Kidney epithelial cell (primary cell): ENCODE measurements at regions not wholly inside any gene's neighbourhood (a gene's known extent, or its start where the extent isn't known, plus 50 kb on each side); places are given as distances from the start of the nearest gene placed in this dataset.
"Not testable (repeated sequence)": the region's sequence is repeated elsewhere in the genome, so short reads cannot be mapped to it uniquely, and the experiment has no call there.

ENCODE experiments used
- DNase-seq: peaks from one replicate; pipeline ENCODE4 v3.0.0-alpha.2; 2010; ENCODE audit warnings: low read depth
- H3K27me3 ChIP-seq: 2 replicates; pipeline ENCODE4 v1.6.0; 2011; ENCODE audit warnings: low read length; ENCODE audit not compliant: control insufficient read depth, insufficient read depth
- H3K36me3 ChIP-seq: 2 replicates; pipeline ENCODE4 v1.5.1; 2011; ENCODE audit warnings: low read length; ENCODE audit not compliant: control insufficient read depth, insufficient read depth
- H3K4me3 ChIP-seq: 2 replicates; pipeline ENCODE4 v1.5.1; 2011; ENCODE audit warnings: low read depth, mild to moderate bottlenecking, control low read depth, low read length
- TF ChIP-seq, protein P1 (sequence below): IDR thresholded peaks from 2 replicates; pipeline ENCODE4 v1.5.1; 2011; ENCODE audit warnings: mild to moderate bottlenecking, moderate library complexity, low read length, control low read depth, inconsistent platforms; ENCODE audit not compliant: insufficient read depth, poor library complexity, severe bottlenecking

GRCh38 chr16:63774302-63774701 lies 1347.6 kb downstream of the CDH11 start:
- Histone ChIP-seq H3K27me3 (no peaks in the 10 kb centered on the region), H3K4me3 (no peak overlapping the region), H3K36me3 (no peaks in the 10 kb centered on the region)
- TF ChIP-seq, protein P1, sequence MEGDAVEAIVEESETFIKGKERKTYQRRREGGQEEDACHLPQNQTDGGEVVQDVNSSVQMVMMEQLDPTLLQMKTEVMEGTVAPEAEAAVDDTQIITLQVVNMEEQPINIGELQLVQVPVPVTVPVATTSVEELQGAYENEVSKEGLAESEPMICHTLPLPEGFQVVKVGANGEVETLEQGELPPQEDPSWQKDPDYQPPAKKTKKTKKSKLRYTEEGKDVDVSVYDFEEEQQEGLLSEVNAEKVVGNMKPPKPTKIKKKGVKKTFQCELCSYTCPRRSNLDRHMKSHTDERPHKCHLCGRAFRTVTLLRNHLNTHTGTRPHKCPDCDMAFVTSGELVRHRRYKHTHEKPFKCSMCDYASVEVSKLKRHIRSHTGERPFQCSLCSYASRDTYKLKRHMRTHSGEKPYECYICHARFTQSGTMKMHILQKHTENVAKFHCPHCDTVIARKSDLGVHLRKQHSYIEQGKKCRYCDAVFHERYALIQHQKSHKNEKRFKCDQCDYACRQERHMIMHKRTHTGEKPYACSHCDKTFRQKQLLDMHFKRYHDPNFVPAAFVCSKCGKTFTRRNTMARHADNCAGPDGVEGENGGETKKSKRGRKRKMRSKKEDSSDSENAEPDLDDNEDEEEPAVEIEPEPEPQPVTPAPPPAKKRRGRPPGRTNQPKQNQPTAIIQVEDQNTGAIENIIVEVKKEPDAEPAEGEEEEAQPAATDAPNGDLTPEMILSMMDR: no peak
- DNase-seq: no peak

DNA sequence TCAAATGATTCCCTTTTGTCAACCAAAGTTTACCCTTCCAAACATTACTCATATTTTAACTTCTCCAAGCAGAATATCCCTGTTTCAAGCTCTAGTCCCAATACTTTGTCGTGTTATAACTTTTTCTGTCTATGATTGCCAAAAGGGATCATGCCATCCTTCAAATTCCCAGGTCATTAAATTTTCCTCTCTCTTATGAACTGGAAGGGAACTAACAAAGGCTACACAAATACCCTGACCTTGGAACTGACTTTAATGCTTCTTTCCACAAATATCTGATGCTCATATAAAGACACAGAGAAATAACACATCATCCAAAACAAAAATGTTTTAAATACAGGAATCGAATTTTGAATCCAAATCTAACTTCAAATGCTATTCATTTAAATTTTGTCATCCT lies 1352.7 kb downstream of the CDH11 start:
- TF ChIP-seq, protein P1: no peak
- Histone ChIP-seq H3K36me3 (no peaks in the 10 kb centered on the region), H3K4me3 (no peak overlapping the region), H3K27me3 (no peaks in the 10 kb centered on the region)
- no peak for DNase-seq

GRCh38 chr16:63760246-63760645 lies 1361.6 kb downstream of the CDH11 start:
- H3K4me3 ChIP-seq, DNase-seq, H3K36me3 ChIP-seq, H3K27me3 ChIP-seq: not testable (repeated sequence)

DNA sequence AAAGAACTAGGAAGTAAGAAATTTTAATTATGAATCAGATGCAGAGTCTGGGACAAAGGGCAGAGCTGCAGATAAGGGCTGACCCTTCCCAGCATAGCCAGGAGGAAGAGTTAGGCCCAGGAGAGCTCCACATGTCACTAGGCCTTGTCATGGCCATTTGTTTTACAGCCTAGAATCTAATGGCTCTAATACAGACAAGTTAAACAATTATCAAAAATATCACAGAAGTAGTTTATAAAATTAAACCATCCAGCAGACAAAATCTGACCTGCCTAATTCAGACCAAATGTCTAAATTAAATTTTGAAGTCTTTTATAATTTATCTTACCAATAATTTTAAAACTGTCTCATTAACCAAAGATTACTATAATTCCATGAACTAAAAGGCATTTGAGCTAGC lies 1369.5 kb downstream of the CDH11 start:
- H3K27me3 ChIP-seq: no peaks in the 10 kb centered on the region
- TF ChIP-seq, protein P1: no peak
- H3K36me3 ChIP-seq: no peaks in the 10 kb centered on the region
- no peak for DNase-seq
- H3K4me3 ChIP-seq: no peak overlapping the region

GRCh38 chr16:63749276-63749675 lies 1372.6 kb downstream of the CDH11 start:
- no peak for DNase-seq

DNA sequence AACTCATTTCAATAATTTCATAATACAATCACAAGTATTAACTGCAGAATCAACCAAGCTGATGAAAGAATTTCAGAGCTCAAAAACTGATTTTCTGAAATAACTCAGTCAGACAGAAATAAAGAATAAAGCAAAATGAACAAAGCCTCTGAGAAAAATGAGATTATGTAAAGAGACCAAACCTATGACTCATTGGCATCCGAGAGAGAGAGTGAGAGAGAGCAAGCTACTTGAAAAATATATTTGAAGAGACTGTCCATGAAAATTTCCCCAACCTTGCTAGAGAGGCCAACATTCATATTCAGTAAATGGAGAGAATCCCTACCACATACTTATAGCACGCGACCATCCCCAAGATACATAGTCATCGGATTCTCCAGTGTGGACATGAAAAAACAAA lies 1376.4 kb downstream of the CDH11 start:
- H3K27me3 ChIP-seq: no peaks in the 10 kb centered on the region
- DNase-seq: no peak
- H3K36me3 ChIP-seq: no peaks in the 10 kb centered on the region
- H3K4me3 ChIP-seq: no peak overlapping the region
- TF ChIP-seq, protein P1: no peak

More at GRCh38 chr16:63749276-63749675, 1372.6 kb downstream of the CDH11 start:
- Histone ChIP-seq H3K27me3 (no peaks in the 10 kb centered on the region), H3K4me3 (no peak overlapping the region), H3K36me3 (no peaks in the 10 kb centered on the region)
- TF ChIP-seq, protein P1: no peak
